ENCODE measurements at regions not wholly inside any gene's neighbourhood (a gene's known extent, or its start where the extent isn't known, plus 50 kb on each side); places are given as distances from the start of the nearest gene placed in this dataset.

DNA sequence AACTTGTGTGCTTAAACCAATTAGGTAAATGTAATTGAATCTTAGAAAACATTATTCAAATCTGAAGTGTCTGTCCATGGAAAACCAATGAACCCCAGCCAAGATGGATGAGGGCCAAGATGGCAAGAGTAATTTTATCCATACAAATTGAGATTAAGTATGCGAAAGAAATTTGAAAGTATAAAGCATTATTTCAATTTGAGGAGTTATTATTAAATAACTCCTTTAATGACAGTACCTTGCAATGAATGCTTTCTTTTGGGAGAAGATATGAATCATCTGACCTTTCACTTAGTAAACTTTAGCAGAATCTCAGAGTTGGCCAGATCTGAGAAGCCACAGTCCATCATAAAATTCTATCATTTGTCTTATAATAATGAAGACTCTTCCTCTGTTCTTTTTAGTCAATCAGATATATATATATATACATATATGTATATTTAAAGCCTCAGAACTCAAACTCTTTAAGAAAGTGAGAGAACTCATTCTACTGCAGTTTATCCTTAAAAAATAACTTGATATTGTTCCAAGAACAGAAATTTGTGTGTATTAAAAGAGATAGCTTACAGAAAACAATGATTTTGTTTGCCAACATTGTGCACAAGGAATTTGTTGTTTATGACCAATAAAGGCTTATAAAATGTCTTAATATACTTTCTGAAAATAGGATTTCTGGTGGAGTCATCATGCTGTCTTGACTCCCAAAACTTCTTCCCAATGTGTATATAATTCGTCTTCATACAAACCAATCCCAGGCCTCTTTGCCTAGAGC is 434.8 kb upstream of the THBS1 start:
- Histone ChIP-seq H3K9me3 (no peaks in the 10 kb centered on the region), H3K4me3 (no peak overlapping the region), H3K27ac (no peak overlapping the region), H3K27me3 (replicated peaks in 1 of 7) (no peaks in the 10 kb centered on the region), H3K36me3 (no peaks in the 10 kb centered on the region), H3K4me1 (no peaks in the 10 kb centered on the region)
- 62 to 92% (median 88%) methylated on average over 2 of the region's 2 CpGs for WGBS, 5 donors
- no peak for DNase-seq
- no peak for TF ChIP-seq POLR2AphosphoS5 (IDR thresholded peaks at IDR 0.05)
- TF ChIP-seq POLR2A (IDR thresholded peaks at IDR 0.05): no peak
- TF ChIP-seq, protein P1, sequence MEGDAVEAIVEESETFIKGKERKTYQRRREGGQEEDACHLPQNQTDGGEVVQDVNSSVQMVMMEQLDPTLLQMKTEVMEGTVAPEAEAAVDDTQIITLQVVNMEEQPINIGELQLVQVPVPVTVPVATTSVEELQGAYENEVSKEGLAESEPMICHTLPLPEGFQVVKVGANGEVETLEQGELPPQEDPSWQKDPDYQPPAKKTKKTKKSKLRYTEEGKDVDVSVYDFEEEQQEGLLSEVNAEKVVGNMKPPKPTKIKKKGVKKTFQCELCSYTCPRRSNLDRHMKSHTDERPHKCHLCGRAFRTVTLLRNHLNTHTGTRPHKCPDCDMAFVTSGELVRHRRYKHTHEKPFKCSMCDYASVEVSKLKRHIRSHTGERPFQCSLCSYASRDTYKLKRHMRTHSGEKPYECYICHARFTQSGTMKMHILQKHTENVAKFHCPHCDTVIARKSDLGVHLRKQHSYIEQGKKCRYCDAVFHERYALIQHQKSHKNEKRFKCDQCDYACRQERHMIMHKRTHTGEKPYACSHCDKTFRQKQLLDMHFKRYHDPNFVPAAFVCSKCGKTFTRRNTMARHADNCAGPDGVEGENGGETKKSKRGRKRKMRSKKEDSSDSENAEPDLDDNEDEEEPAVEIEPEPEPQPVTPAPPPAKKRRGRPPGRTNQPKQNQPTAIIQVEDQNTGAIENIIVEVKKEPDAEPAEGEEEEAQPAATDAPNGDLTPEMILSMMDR (IDR thresholded peaks at IDR 0.05 in 8 of 11, conservative IDR thresholded peaks at IDR 0.05 in 3 of 11): no peak
- intact Hi-C loops (cut with DNase I; ENCODE audit: low total_unique reads): no loop called here

DNA sequence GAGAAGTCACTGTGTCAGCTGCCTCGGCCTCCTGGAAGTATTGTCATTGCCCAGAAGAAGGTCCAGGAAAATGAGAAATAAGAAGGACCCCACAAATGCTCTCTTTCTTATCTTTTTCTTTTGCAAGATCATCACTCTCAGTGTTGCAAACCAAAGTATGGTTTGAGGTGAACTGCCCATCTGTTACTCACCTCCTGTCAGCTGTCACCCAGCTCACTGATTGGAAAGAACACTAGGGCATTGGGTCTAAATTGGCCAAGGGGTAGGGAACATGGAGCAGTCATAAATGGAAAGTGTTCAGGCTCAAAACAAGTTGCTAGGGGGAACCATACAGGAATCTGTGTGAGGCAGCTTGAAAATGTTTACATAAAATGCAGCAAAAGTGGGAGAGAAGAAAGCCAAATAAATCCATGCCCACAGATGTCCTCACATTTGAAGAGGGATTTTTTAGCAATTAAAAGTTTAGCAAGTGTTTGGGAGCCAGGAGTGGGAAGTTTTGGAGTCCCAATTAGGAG is 431.2 kb upstream of the THBS1 start:
- intact Hi-C loops (cut with DNase I; ENCODE audit: low total_unique reads): no loop called here
- WGBS, 5 donors: 61 to 91% (median 79%) methylated on average over 1 of the region's 1 CpG
- H3K9me3 ChIP-seq: no peaks in the 10 kb centered on the region
- TF ChIP-seq POLR2A (IDR thresholded peaks at IDR 0.05): no peak
- TF ChIP-seq, protein P1 (IDR thresholded peaks at IDR 0.05 in 8 of 11, conservative IDR thresholded peaks at IDR 0.05 in 3 of 11): no peak
- no peak for TF ChIP-seq POLR2AphosphoS5 (IDR thresholded peaks at IDR 0.05)
- H3K4me1 ChIP-seq: no peaks in the 10 kb centered on the region
- H3K36me3 ChIP-seq: no peaks in the 10 kb centered on the region
- H3K4me3 ChIP-seq: no peak overlapping the region
- H3K27ac ChIP-seq: no peak overlapping the region
- H3K27me3 ChIP-seq (replicated peaks in 1 of 7): no peaks in the 10 kb centered on the region
- DNase-seq: no peak

DNA sequence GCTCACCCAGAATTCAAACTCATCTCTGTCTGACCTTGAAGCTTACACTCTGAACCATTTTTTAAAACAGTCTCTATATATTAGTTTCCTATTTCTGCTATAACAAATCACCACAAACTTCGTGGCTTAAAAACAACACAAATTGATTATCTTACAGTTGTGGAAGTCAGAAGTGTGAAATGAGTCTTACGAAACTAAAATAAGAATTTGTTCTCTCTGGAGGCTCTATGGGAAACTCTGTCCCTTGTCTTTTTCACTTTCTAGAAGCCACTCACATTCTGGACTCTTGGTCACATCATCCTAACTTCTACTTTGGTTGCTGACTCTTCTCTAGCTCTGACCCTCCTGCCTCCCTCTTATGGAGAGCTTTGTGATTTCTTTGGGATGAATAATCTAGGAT is 429.3 kb upstream of the THBS1 start:
- Histone ChIP-seq H3K27ac (no peak overlapping the region), H3K4me3 (no peak overlapping the region), H3K9me3 (no peaks in the 10 kb centered on the region), H3K4me1 (no peaks in the 10 kb centered on the region), H3K36me3 (no peaks in the 10 kb centered on the region), H3K27me3 (replicated peaks in 1 of 7) (no peaks in the 10 kb centered on the region)
- DNase-seq: no peak
- TF ChIP-seq POLR2A (IDR thresholded peaks at IDR 0.05): no peak
- intact Hi-C loops (cut with DNase I; ENCODE audit: low total_unique reads): no loop called here
- WGBS, 5 donors: 72 to 76% (median 74%) methylated on average over 2 of the region's 2 CpGs

DNA sequence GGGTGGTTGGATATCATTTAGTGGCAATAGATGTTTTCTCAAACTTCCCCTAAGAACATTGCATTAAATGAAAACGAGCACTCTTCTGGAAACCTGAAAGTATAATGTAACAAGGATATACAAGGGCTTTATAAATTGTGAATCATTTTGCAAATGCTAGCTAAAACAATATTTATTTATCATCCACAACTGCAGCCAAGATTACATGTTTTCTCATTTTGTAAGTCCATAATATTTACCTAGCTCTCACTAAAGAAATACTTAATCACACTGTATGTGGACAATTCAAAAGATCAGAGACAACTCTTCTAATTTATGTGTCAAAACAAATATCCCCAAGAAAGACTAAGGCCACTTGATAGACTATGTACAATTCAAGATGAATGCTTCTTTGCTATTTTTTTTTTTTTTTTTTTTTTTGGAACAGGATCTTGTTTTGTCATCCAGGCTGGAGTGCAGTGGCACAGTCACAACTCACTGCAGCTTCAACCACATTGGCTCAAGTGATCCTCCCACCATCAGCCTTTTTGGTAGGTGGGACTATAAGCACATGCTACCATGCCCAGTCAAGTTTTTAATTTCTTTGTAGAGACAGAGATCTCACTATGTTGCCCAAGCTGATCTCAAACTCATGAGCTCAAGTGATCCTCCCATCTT is 427.7 kb upstream of the THBS1 start:
- WGBS, 5 donors: 77 to 95% (median 82%) methylated on average over 1 of the region's 1 CpG
- Histone ChIP-seq H3K9me3 (no peaks in the 10 kb centered on the region), H3K27me3 (replicated peaks in 1 of 7) (no peaks in the 10 kb centered on the region), H3K36me3 (no peaks in the 10 kb centered on the region), H3K27ac (no peak overlapping the region), H3K4me3 (no peak overlapping the region), H3K4me1 (no peaks in the 10 kb centered on the region)
- no peak for DNase-seq
- no peak for TF ChIP-seq POLR2AphosphoS5 (IDR thresholded peaks at IDR 0.05)
- TF ChIP-seq POLR2A (IDR thresholded peaks at IDR 0.05): no peak
- TF ChIP-seq, protein P1 (IDR thresholded peaks at IDR 0.05 in 8 of 11, conservative IDR thresholded peaks at IDR 0.05 in 3 of 11): no peak
- intact Hi-C loops (cut with DNase I; ENCODE audit: low total_unique reads): no loop called here

Measured in spleen (tissue), 11 donors.